ENCODE measurements at regions not wholly inside any gene's neighbourhood (a gene's known extent, or its start where the extent isn't known, plus 50 kb on each side); places are given as distances from the start of the nearest gene placed in this dataset.

DNA sequence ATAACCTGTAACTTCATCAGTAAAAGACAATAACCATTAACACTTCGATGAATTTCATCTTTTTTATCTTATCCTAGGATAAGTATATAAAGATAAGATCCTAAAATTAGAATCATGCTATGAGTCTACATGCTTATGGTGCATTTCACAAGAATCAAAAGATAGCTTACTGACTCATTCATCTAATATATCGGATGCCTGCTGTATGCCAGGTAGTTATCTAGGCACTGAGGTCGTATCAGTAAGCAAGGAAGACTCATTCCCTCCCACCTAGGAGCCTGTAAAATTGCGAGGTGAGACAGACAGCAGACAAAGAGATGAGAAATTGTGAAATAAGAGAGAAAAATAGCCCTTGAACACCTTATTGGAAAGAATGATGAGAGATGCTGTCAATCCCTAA lies 240.6 kb upstream of the ADAMTSL1 start:
- no peak overlapping the region for H3K4me3 ChIP-seq (ENCODE audit: low read depth, low read length)
- no peak for DNase-seq (ENCODE audit: low read depth)
- TF ChIP-seq, protein P1, sequence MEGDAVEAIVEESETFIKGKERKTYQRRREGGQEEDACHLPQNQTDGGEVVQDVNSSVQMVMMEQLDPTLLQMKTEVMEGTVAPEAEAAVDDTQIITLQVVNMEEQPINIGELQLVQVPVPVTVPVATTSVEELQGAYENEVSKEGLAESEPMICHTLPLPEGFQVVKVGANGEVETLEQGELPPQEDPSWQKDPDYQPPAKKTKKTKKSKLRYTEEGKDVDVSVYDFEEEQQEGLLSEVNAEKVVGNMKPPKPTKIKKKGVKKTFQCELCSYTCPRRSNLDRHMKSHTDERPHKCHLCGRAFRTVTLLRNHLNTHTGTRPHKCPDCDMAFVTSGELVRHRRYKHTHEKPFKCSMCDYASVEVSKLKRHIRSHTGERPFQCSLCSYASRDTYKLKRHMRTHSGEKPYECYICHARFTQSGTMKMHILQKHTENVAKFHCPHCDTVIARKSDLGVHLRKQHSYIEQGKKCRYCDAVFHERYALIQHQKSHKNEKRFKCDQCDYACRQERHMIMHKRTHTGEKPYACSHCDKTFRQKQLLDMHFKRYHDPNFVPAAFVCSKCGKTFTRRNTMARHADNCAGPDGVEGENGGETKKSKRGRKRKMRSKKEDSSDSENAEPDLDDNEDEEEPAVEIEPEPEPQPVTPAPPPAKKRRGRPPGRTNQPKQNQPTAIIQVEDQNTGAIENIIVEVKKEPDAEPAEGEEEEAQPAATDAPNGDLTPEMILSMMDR (conservative IDR thresholded peaks at IDR 0.05; ENCODE audit: low read depth, low read length), result no peak

DNA sequence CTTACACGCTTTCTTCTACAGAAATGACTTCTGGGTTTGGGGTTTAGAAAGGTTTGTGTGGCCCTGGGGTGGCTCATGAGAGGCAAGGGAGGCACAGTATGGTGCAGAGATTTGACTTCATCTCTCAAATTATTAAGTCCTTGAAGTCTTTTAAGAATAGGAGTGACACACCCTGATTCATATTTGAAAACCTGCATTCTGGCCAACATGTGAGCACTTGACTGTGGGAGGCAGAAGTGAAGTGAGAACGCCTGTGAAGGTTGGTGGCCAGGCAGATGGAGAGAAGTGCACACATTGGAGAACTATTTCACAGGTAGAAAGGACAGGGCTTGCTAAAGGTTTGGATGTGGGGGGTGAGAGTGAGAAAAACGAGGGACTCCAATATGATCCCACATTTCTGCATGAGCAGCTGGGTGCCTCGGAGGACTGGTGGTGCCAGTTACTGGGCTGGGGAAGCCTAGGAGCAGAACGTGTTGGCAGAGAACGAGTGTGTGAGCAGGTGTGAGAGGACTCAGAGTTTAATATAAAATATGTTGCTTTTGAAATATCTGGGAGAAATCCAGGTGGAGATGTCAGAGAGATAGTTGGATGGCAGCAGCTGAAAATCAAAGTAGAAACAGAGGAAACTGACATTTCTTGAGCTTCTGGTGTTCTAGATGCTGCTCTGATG lies 240.0 kb upstream of the ADAMTSL1 start:
- TF ChIP-seq, protein P1 (conservative IDR thresholded peaks at IDR 0.05; ENCODE audit: low read depth, low read length), result no peak
- DNase-seq (ENCODE audit: low read depth), result no peak
- H3K4me3 ChIP-seq (ENCODE audit: low read depth, low read length), result no peak overlapping the region

DNA sequence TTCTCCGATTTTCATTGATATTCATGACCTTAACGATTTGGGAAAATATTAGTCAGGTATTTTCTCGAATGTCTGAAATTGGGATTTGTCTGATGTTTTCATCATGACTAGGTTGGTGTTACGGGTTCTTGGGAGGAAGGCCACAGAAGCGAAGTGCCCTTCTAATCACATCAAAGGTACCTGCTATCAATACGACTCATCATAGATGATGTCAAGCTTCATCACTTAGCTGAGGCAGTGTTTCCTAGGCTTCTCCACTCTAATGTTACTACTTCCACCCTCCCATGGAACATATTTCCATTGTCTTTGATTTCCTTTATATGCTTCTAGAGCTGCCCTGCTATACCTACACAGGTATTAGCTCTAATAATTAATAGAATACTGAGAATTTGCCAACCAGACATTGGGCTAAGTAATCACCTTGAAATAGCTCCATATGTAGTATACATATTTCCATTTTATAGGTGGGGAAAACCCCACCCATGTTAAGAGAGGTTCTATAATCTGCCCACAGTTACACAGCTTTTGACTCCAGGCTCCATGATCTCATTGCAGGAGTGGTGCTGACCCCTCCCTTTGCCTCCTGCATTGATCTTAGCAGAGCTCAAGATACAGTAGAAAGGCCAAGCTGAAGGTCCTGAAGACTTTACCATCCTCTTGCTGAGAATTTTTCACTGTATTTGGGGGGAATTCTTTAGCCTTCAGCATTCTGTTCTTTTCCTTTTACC lies 238.6 kb upstream of the ADAMTSL1 start:
- no peak for DNase-seq (ENCODE audit: low read depth)
- H3K4me3 ChIP-seq (ENCODE audit: low read depth, low read length), result no peak overlapping the region
- TF ChIP-seq, protein P1 (conservative IDR thresholded peaks at IDR 0.05; ENCODE audit: low read depth, low read length), result no peak

DNA sequence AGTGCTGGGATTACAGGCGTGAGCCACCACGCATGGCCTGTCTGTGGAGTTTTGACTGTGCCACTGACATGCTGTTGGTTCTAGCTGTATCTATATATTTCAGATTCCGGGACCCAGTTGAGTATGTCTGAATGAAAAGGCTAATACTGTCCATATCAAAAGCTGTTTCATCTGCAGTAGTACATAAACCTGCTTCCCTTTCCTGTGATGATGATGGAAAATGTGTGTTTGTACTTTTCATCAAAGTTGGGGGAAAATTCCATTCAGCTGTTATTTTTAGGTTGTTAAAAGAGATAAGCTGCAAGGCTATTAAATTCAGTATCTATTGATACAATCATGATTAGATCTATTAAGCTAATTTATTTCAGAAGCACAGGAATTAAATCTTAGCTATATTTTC lies 237.6 kb upstream of the ADAMTSL1 start:
- TF ChIP-seq, protein P1 (conservative IDR thresholded peaks at IDR 0.05; ENCODE audit: low read depth, low read length), result no peak
- DNase-seq (ENCODE audit: low read depth), result no peak
- no peak overlapping the region for H3K4me3 ChIP-seq (ENCODE audit: low read depth, low read length)

DNA sequence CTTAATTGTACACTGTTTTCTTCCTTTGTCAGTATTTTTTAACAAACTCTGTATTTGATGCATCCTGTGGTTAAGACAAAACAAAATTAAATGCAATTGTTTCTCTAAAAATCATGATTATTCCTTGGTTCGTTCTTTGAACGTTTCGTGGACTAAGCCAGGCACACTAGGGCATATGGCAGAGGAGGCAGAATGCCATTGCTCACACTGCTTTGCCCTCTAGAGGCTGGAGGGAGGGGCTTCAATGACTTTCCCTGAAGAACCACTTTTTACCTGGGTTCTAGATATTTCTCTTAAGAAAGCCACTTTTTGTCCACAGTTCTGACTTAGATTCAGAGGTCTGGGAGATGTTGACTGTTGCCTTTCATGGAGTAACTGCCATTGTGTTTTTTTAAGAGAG lies 236.2 kb upstream of the ADAMTSL1 start:
- no peak overlapping the region for H3K4me3 ChIP-seq (ENCODE audit: low read depth, low read length)
- TF ChIP-seq, protein P1 (conservative IDR thresholded peaks at IDR 0.05; ENCODE audit: low read depth, low read length), result peak; percentile 17

DNA sequence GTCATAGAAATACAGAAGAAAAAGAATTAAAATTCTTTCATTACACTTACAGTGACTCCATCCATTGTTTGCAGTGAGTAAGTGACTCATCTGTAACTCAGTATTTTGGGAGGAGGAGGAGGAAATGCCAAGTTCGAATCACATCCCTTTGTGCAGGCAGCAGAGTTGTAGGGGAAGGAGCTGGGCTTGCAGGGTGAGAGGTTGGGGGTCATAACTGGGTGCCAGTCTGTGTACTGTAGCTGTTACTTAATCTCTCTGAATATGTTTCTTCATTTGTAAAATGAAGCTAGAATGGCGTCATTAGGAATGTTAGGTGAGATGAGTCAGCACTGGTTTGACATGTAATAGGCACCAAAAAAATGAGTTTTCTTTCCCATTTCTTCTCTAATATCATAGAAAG lies 235.7 kb upstream of the ADAMTSL1 start:
- TF ChIP-seq, protein P1 (conservative IDR thresholded peaks at IDR 0.05; ENCODE audit: low read depth, low read length), result no peak
- DNase-seq (ENCODE audit: low read depth), result peak; percentile 13
- no peak overlapping the region for H3K4me3 ChIP-seq (ENCODE audit: low read depth, low read length)

More for the DNA sequence above, 236.2 kb upstream of the ADAMTSL1 start:
- DNase-seq (ENCODE audit: low read depth), result no peak

Data from epithelial cell of proximal tubule (primary cell).